Activated CD4-positive, alpha-beta T cell treated with anti-CD3 and anti-CD28 coated beads, Interleukin-2, amount 50 U/mL, for 48 hours (primary cell): ENCODE measurements at regions not wholly inside any gene's neighbourhood (a gene's known extent, or its start where the extent isn't known, plus 50 kb on each side); places are given as distances from the start of the nearest gene placed in this dataset.
"Not testable (repeated sequence)": the region's sequence is repeated elsewhere in the genome, so short reads cannot be mapped to it uniquely, and the experiment has no call there.

Experiments used
- DNase-seq, 2 experiments: peaks; one replicate each; pipeline ENCODE4 v3.0.0-alpha.2; 2020

- DNase-seq = no peak
Observed at GRCh38 chr21:19541602-19542001, 1138.0 kb upstream of the TMPRSS15 start.

- DNase-seq = not testable (repeated sequence)
Observed at GRCh38 chr21:19544493-19544892, 1140.9 kb upstream of the TMPRSS15 start.

- no peak for DNase-seq
Observed at GRCh38 chr21:19547951-19548840, 1144.6 kb upstream of the TMPRSS15 start.

GRCh38 chr21:19553919-19554615 is 1150.5 kb upstream of the TMPRSS15 start:
- no peak for DNase-seq

GRCh38 chr21:19557046-19557445 is 1153.5 kb upstream of the TMPRSS15 start:
- no peak for DNase-seq

GRCh38 chr21:19557488-19557887 is 1153.9 kb upstream of the TMPRSS15 start:
- no peak for DNase-seq

- DNase-seq = no peak
Observed at GRCh38 chr21:19565587-19565986, 1162.0 kb upstream of the TMPRSS15 start.

GRCh38 chr21:19566975-19567374 is 1163.4 kb upstream of the TMPRSS15 start:
- no peak for DNase-seq

- no peak for DNase-seq
Observed at GRCh38 chr21:19577381-19577780, 1173.8 kb upstream of the TMPRSS15 start.

GRCh38 chr21:19590044-19590443 is 1186.5 kb upstream of the TMPRSS15 start:
- no peak for DNase-seq

GRCh38 chr21:19603011-19603593 is 1199.5 kb upstream of the TMPRSS15 start:
- DNase-seq = no peak

GRCh38 chr21:19608101-19608621 is 1204.6 kb upstream of the TMPRSS15 start:
- DNase-seq = no peak

- DNase-seq = no peak
Observed at GRCh38 chr21:19609611-19610010, 1206.0 kb upstream of the TMPRSS15 start.

- no peak for DNase-seq
Observed at GRCh38 chr21:19621837-19622496, 1218.4 kb upstream of the TMPRSS15 start.

- no peak for DNase-seq
Observed at GRCh38 chr21:19640964-19641363, 1237.4 kb upstream of the TMPRSS15 start.

GRCh38 chr21:19648391-19648790 is 1244.8 kb upstream of the TMPRSS15 start:
- DNase-seq = no peak

- DNase-seq = no peak
Observed at GRCh38 chr21:19683492-19683891, 1279.9 kb upstream of the TMPRSS15 start.

GRCh38 chr21:19684328-19684727 is 1280.7 kb upstream of the TMPRSS15 start:
- no peak for DNase-seq

GRCh38 chr21:19692231-19692630 is 1288.6 kb upstream of the TMPRSS15 start:
- DNase-seq = no peak

GRCh38 chr21:19695796-19696195 is 1292.2 kb upstream of the TMPRSS15 start:
- no peak for DNase-seq

- DNase-seq = no peak
Observed at GRCh38 chr21:19700476-19700875, 1296.9 kb upstream of the TMPRSS15 start.

- DNase-seq = no peak
Observed at GRCh38 chr21:19702726-19703125, 1295.5 kb upstream of the NCAM2 start.

GRCh38 chr21:19704832-19705231 is 1293.4 kb upstream of the NCAM2 start:
- DNase-seq = no peak
